Uterus (tissue), 3 donors: ENCODE measurements at regions not wholly inside any gene's neighbourhood (a gene's known extent, or its start where the extent isn't known, plus 50 kb on each side); places are given as distances from the start of the nearest gene placed in this dataset.

ENCODE experiments used
- DNase-seq, 2 donors: peaks; one replicate each; pipeline ENCODE4 v3.0.0-alpha.2; 2019 to 2020
- H3K27ac ChIP-seq, 2 donors: fragments of 200-600 bp; sonication (generic); 1 replicate in 1 of 2; 2 replicates in 1 of 2; pipeline ENCODE4 v1.5.1; 2016 to 2018
- H3K27me3 ChIP-seq, 2 donors: fragments of 200-600 bp; sonication (generic); one replicate each; pipeline ENCODE4 v1.5.1; 2018 to 2019; ENCODE audit warnings: control low read depth in 1 of 2
- H3K36me3 ChIP-seq, 2 donors: fragments of 200-600 bp; sonication (generic); one replicate each; pipeline ENCODE4 v1.5.1; 2019; ENCODE audit warnings: control low read depth in 1 of 2
- H3K4me1 ChIP-seq, 2 donors: fragments of 200-600 bp; sonication (generic); one replicate each; pipeline ENCODE4 v1.5.1; 2018 to 2019; ENCODE audit warnings: control low read depth in 1 of 2
- H3K4me3 ChIP-seq, 2 donors: fragments of 200-600 bp; sonication (generic); 1 replicate in 1 of 2; 2 replicates in 1 of 2; pipeline ENCODE4 v1.5.1; 2018 to 2019; ENCODE audit warnings: mild to moderate bottlenecking in 1 of 2
- H3K9me3 ChIP-seq, 2 donors: fragments of 200-600 bp; sonication (generic); one replicate each; pipeline ENCODE4 v1.5.1; 2019; ENCODE audit warnings: control low read depth in 1 of 2
- POLR2A ChIP-seq, 2 donors: fragments of 450-650 bp; IDR thresholded peaks; one replicate each; pipeline ENCODE4 v1.6.1; 2016; ENCODE audit warnings: antibody characterized with exemption in 2 of 2, mild to moderate bottlenecking in 1 of 2, moderate library complexity in 1 of 2
- intact Hi-C: fragments of 100-400 bp; cut with DNase I; formaldehyde crosslinking; loops from one replicate; pipeline ENCODE4 v1.15.1; 2023; ENCODE audit warnings: low total_unique reads
- TF ChIP-seq, protein P1 (sequence below), 4 experiments: fragments of 200-600 bp in 2 of 4; fragments of 450-650 bp in 2 of 4; sonication (generic) in 2 of 4; IDR thresholded peaks; one replicate each; pipeline ENCODE4 v1.5.1; 2016 to 2019; ENCODE audit warnings: antibody characterized with exemption in 4 of 4, mild to moderate bottlenecking in 2 of 4, moderate library complexity in 1 of 4
- donor health status: DM: yes; HTN: yes; CAD: no.

DNA sequence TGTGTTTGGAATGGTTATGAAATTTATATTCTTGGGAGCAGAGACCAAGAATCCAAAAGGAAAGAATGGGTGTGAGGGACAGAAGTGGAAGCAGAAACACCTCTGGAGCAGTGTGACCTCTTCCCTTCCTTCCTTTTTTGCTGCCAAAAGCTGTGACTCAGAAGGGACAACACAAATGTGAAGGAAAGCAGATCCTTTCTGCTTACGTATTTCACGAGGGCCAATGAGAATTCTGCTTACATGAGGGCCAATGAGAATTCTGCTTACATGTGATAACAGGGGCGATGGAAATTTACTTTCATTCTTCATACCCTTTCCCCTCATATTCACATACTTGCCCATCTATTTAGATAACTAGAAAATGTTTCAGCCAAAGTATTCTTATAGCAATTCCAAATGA lies 404.6 kb downstream of the PRDM5 start:
- no peaks in the 10 kb centered on the region for H3K36me3 ChIP-seq
- no peaks in the 10 kb centered on the region for H3K9me3 ChIP-seq
- intact Hi-C loops = no loop called here
- H3K27ac ChIP-seq = peak overlapping the region; percentile 68 to 71
- no peak for TF ChIP-seq POLR2A (IDR thresholded peaks at IDR 0.05)
- TF ChIP-seq, protein P1, sequence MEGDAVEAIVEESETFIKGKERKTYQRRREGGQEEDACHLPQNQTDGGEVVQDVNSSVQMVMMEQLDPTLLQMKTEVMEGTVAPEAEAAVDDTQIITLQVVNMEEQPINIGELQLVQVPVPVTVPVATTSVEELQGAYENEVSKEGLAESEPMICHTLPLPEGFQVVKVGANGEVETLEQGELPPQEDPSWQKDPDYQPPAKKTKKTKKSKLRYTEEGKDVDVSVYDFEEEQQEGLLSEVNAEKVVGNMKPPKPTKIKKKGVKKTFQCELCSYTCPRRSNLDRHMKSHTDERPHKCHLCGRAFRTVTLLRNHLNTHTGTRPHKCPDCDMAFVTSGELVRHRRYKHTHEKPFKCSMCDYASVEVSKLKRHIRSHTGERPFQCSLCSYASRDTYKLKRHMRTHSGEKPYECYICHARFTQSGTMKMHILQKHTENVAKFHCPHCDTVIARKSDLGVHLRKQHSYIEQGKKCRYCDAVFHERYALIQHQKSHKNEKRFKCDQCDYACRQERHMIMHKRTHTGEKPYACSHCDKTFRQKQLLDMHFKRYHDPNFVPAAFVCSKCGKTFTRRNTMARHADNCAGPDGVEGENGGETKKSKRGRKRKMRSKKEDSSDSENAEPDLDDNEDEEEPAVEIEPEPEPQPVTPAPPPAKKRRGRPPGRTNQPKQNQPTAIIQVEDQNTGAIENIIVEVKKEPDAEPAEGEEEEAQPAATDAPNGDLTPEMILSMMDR (IDR thresholded peaks at IDR 0.05) = no peak
- peak overlapping the region in 1 of 2 donors; percentile 2 for H3K4me3 ChIP-seq
- DNase-seq = peak; percentile 50 to 84
- no peaks in the 10 kb centered on the region for H3K27me3 ChIP-seq
- H3K4me1 ChIP-seq = peaks cover 0 to 4% of the 10 kb centered on the region in 2 donors

DNA sequence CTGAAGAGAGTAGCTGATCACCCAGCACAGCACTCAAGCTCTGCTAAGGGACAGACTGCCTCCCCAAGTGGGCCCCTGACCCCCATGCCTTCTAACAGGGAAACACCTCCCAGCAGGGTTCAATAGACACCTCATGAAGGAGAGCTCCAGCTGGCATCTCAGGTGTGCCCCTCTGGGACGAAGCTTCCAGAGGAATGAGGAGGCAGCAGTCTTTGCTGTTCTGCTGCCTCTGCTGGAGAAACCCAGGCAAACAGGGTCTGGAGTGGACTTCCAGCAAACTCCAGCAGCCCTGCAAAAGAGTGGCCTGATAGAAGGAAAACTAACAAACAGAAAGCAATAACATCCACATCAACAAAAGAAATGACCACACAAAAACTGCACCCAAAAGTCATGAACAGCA lies 412.8 kb downstream of the PRDM5 start:
- Histone ChIP-seq H3K4me1 (no peaks in the 10 kb centered on the region), H3K27ac (no peak overlapping the region), H3K36me3 (no peaks in the 10 kb centered on the region), H3K9me3 (no peaks in the 10 kb centered on the region), H3K4me3 (no peak overlapping the region), H3K27me3 (no peaks in the 10 kb centered on the region)
- intact Hi-C loops = no loop called here
- DNase-seq = no peak
- TF ChIP-seq POLR2A (IDR thresholded peaks at IDR 0.05) = no peak
- TF ChIP-seq, protein P1 (IDR thresholded peaks at IDR 0.05) = no peak

DNA sequence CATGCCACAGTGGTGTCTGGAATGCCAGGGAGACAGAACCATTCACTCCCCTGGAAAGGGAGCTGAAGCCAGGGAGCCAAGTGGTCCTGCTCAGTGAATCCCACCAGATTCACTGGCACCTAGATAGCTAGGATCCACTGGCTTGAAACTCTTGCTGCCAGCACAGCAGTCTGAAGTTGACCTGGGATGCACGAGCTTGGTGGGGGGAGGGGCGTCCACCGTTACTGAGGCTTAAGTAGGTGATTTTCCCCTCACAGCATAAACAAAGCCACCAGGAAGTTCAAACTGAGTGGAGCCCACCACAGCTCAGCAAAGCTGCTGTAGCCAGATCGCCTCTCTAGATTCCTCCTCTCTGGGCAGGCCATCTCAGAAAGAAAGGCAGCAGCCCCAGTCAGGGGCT lies 413.3 kb downstream of the PRDM5 start:
- Histone ChIP-seq H3K4me3 (no peak overlapping the region), H3K36me3 (no peaks in the 10 kb centered on the region), H3K9me3 (no peaks in the 10 kb centered on the region), H3K27me3 (no peaks in the 10 kb centered on the region), H3K27ac (no peak overlapping the region), H3K4me1 (no peaks in the 10 kb centered on the region)
- intact Hi-C loops = no loop called here
- TF ChIP-seq, protein P1 (IDR thresholded peaks at IDR 0.05) = no peak
- TF ChIP-seq POLR2A (IDR thresholded peaks at IDR 0.05) = no peak
- no peak for DNase-seq

DNA sequence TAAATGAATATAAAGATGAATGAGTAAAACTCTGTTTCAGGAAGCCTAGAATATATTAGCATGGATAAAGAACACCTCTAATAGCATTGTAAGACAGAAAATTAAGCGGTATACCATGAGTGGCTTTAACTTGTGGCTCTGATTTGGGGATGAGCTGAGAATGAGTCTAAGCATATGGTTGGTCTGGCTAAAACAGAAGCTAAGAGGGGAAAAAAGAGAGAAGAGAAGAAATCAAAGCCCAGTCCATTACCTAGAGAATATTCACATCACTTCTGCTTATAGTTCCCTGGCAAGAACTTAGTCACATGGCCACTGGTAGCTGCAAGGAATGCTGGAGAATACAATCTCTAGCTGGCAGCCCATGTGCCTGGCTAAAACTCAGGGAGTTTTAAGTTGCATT lies 414.5 kb downstream of the PRDM5 start:
- Histone ChIP-seq H3K27me3 (no peaks in the 10 kb centered on the region), H3K36me3 (no peaks in the 10 kb centered on the region), H3K27ac (no peak overlapping the region), H3K4me1 (no peaks in the 10 kb centered on the region), H3K9me3 (no peaks in the 10 kb centered on the region), H3K4me3 (no peak overlapping the region)
- intact Hi-C loops = no loop called here
- no peak for DNase-seq
- TF ChIP-seq, protein P1 (IDR thresholded peaks at IDR 0.05) = no peak
- TF ChIP-seq POLR2A (IDR thresholded peaks at IDR 0.05) = no peak

DNA sequence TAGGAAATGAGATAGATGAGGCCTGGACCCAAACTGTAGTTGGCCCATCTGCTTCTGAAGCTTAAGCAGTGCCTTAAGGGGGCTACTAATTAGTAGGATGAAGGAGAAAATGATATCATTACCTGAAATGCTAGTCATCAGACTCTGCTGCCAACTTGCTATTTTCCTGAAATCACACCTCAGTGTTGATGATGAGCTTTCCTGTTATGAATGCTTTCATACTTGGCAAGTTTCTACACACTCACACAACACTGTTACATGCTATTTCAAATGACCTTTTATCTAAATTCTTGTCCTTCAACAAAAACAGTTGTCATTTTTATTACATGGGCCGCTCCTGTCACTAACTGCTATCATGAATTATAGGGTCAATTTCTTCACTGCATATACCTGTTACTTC lies 416.0 kb downstream of the PRDM5 start:
- DNase-seq = no peak
- TF ChIP-seq, protein P1 (IDR thresholded peaks at IDR 0.05) = no peak
- no peak for TF ChIP-seq POLR2A (IDR thresholded peaks at IDR 0.05)
- intact Hi-C loops = no loop called here
- no peaks in the 10 kb centered on the region for H3K4me1 ChIP-seq
- H3K27ac ChIP-seq = no peak overlapping the region
- H3K4me3 ChIP-seq = no peak overlapping the region
- no peaks in the 10 kb centered on the region for H3K9me3 ChIP-seq
- H3K36me3 ChIP-seq = no peaks in the 10 kb centered on the region
- no peaks in the 10 kb centered on the region for H3K27me3 ChIP-seq
